Astrocyte (in vitro differentiated cells and primary cell): ENCODE measurements at regions not wholly inside any gene's neighbourhood (a gene's known extent, or its start where the extent isn't known, plus 50 kb on each side); places are given as distances from the start of the nearest gene placed in this dataset.

Experiments used
- DNase-seq: peaks from one replicate; pipeline ENCODE4 v3.0.0-alpha.2; 2010; ENCODE audit warnings: low read depth
- FAIRE-seq: peaks from 2 replicates; lab custom pipeline; 2011; peaks lifted over from hg19 to GRCh38; lab: Jason Lieb, UNC
- H2AFZ ChIP-seq: 2 replicates; pipeline ENCODE4 v1.6.0; 2012; ENCODE audit warnings: low read depth, low read length, inconsistent platforms
- H3K27ac ChIP-seq: 2 replicates; pipeline ENCODE4 v1.5.1; 2011; ENCODE audit warnings: low read depth, low read length, inconsistent platforms
- H3K27me3 ChIP-seq: 2 replicates; pipeline ENCODE4 v1.6.0; 2011; ENCODE audit warnings: low read length, inconsistent platforms; ENCODE audit not compliant: insufficient read depth
- H3K36me3 ChIP-seq: 2 replicates; pipeline ENCODE4 v1.5.1; 2011; ENCODE audit warnings: low read length, inconsistent platforms; ENCODE audit not compliant: insufficient read depth
- H3K4me1 ChIP-seq: 2 replicates; pipeline ENCODE4 v1.5.1; 2011; ENCODE audit warnings: low read length, inconsistent platforms; ENCODE audit not compliant: insufficient read depth
- H3K4me2 ChIP-seq: 2 replicates; pipeline ENCODE4 v1.6.0; 2012; ENCODE audit warnings: low read length, inconsistent platforms
- H3K4me3 ChIP-seq: 2 replicates; pipeline ENCODE4 v1.5.1; 2011; ENCODE audit warnings: low read depth, mild to moderate bottlenecking, low read length, inconsistent platforms; ENCODE audit not compliant: insufficient read depth
- H3K79me2 ChIP-seq: 2 replicates; pipeline ENCODE4 v1.6.0; 2012; ENCODE audit warnings: mild to moderate bottlenecking, low read length, inconsistent platforms; ENCODE audit not compliant: insufficient read depth
- H3K9ac ChIP-seq: 2 replicates; pipeline ENCODE4 v1.6.0; 2012; ENCODE audit warnings: mild to moderate bottlenecking, low read length, inconsistent platforms
- H3K9me3 ChIP-seq: 2 replicates; pipeline ENCODE4 v1.5.1; 2012; ENCODE audit warnings: low read depth, mild to moderate bottlenecking, low read length, inconsistent platforms; ENCODE audit not compliant: insufficient read depth
- H4K20me1 ChIP-seq: 2 replicates; pipeline ENCODE4 v1.6.0; 2012; ENCODE audit warnings: low read length, inconsistent platforms; ENCODE audit not compliant: insufficient read depth
- H3K27ac Mint-ChIP-seq: one replicate; pipeline ENCODE4 v1.8.0; 2021; ENCODE audit warnings: mild to moderate bottlenecking, mixed read lengths; ENCODE audit not compliant: unreplicated experiment
- H3K27me3 Mint-ChIP-seq: one replicate; pipeline ENCODE4 v1.8.0; 2021; ENCODE audit warnings: low read depth, mixed read lengths; ENCODE audit not compliant: unreplicated experiment
- H3K36me3 Mint-ChIP-seq: one replicate; pipeline ENCODE4 v1.8.0; 2021; ENCODE audit warnings: low read depth, mixed read lengths; ENCODE audit not compliant: unreplicated experiment
- H3K4me1 Mint-ChIP-seq: one replicate; pipeline ENCODE4 v1.8.0; 2021; ENCODE audit warnings: low read depth, mixed read lengths; ENCODE audit not compliant: unreplicated experiment
- H3K4me3 Mint-ChIP-seq: one replicate; pipeline ENCODE4 v1.8.0; 2021; ENCODE audit warnings: mild to moderate bottlenecking, moderate library complexity, mixed read lengths; ENCODE audit not compliant: unreplicated experiment
- H3K9me3 Mint-ChIP-seq: one replicate; pipeline ENCODE4 v1.8.0; 2021; ENCODE audit warnings: mild to moderate bottlenecking, mixed read lengths; ENCODE audit not compliant: unreplicated experiment
- CTCF ChIP-seq: IDR thresholded peaks from 2 replicates; pipeline ENCODE4 v1.5.1; 2011; ENCODE audit warnings: low read depth, mild to moderate bottlenecking, inconsistent platforms, low read length, moderate library complexity; ENCODE audit not compliant: insufficient read depth
- EZH2 ChIP-seq: IDR thresholded peaks from 2 replicates; pipeline ENCODE4 v1.6.1; 2012; ENCODE audit warnings: mild to moderate bottlenecking, low read length, inconsistent platforms; ENCODE audit not compliant: insufficient read depth

DNA sequence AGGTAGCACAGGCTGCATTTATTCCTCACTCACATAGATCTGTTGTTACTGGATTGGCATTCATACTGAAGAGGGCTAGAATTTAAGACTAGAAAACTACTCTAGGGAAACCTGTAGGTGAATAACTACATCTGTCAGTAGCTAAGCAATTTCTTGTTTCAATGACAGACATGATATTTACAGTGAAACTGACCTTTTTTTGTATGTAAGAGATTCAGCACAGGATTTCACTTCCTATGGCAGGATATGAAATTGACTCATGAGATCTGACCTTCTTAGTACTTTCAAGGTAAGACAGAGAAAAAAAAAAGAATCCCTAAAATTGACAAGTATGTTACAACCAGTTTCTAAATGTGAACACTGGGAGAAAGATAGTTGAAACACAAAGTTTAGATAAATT, 189.8 kb upstream of the SLC16A7 start:
- FAIRE-seq, result no peak
- H3K9me3 ChIP-seq, result no peaks in the 10 kb centered on the region
- Mint-ChIP-seq H3K4me1 (peaks cover 1% of the 10 kb centered on the region), H3K9me3 (no peaks in the 10 kb centered on the region), H3K27ac (no peak overlapping the region), H3K36me3 (no peaks in the 10 kb centered on the region), H3K27me3 (no peaks in the 10 kb centered on the region), H3K4me3 (no peak overlapping the region)
- no peak for TF ChIP-seq EZH2
- no peak for TF ChIP-seq CTCF
- H2AFZ ChIP-seq, result no peak overlapping the region
- no peak overlapping the region for H3K4me2 ChIP-seq
- H4K20me1 ChIP-seq, result no peaks in the 10 kb centered on the region
- H3K27me3 ChIP-seq, result no peaks in the 10 kb centered on the region
- H3K4me1 ChIP-seq, result no peaks in the 10 kb centered on the region
- no peaks in the 10 kb centered on the region for H3K36me3 ChIP-seq
- no peak overlapping the region for H3K4me3 ChIP-seq
- no peak for DNase-seq
- H3K9ac ChIP-seq, result no peak overlapping the region
- no peaks in the 10 kb centered on the region for H3K79me2 ChIP-seq
- no peak overlapping the region for H3K27ac ChIP-seq

- H3K27me3 ChIP-seq, result no peaks in the 10 kb centered on the region
- no peak overlapping the region for H3K9ac ChIP-seq
- no peak for FAIRE-seq
- no peak overlapping the region for H3K4me3 ChIP-seq
- H3K9me3 ChIP-seq, result no peaks in the 10 kb centered on the region
- no peak for DNase-seq
- no peak overlapping the region for H3K4me2 ChIP-seq
- H3K36me3 ChIP-seq, result no peaks in the 10 kb centered on the region
- Mint-ChIP-seq H3K9me3 (no peaks in the 10 kb centered on the region), H3K4me3 (no peak overlapping the region), H3K4me1 (peaks cover 1% of the 10 kb centered on the region), H3K36me3 (no peaks in the 10 kb centered on the region), H3K27me3 (no peaks in the 10 kb centered on the region), H3K27ac (no peak overlapping the region)
- no peak overlapping the region for H3K27ac ChIP-seq
- H4K20me1 ChIP-seq, result no peaks in the 10 kb centered on the region
- H3K4me1 ChIP-seq, result no peaks in the 10 kb centered on the region
- TF ChIP-seq CTCF, result no peak
- TF ChIP-seq EZH2, result no peak
- H3K79me2 ChIP-seq, result no peaks in the 10 kb centered on the region
- H2AFZ ChIP-seq, result no peak overlapping the region
Measured at GRCh38 chr12:59404109-59404650, 191.6 kb upstream of the SLC16A7 start.

DNA sequence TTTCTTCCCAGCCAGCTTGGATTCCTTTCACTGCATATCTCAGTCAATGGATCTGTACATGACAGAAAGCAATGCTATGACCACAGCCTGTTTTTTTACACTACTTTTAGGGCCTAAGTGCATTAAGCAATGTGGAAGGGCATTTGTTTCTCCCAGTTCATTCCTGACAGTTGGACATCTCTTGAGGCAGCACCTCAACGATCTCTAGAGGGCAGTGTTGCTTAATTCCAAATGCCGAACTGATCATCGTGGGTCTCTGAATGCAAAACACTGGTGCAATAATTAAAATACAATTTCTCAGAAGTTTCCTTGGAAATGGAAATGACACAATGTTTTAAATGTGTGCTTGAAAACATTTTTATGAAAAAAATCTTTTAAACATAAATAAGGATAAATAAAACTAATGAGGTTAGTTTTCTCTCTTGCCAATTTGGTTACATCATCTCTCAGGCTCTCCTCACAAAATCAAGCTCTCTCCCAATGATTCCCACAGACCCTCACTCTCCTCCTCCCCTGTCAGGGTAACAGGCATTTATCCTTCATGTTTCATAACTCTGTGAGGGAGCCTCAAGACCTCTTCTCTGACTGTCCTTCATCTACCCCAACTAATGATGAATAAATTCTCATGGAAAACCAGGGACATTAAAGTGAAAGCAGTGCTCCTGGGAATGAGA, 192.4 kb upstream of the SLC16A7 start:
- peak; percentile 90 for TF ChIP-seq CTCF
- no peak for TF ChIP-seq EZH2
- Histone ChIP-seq H3K9ac (no peak overlapping the region), H3K36me3 (no peaks in the 10 kb centered on the region), H3K27ac (no peak overlapping the region), H4K20me1 (no peaks in the 10 kb centered on the region), H3K4me2 (peak overlapping the region; percentile 69), H3K9me3 (no peaks in the 10 kb centered on the region), H3K4me1 (no peaks in the 10 kb centered on the region), H3K27me3 (no peaks in the 10 kb centered on the region), H3K4me3 (no peak overlapping the region), H3K79me2 (no peaks in the 10 kb centered on the region), H2AFZ (peak overlapping the region; percentile 60)
- FAIRE-seq (no peak), DNase-seq (peak; percentile 31)
- H3K9me3 Mint-ChIP-seq, result no peaks in the 10 kb centered on the region
- H3K4me3 Mint-ChIP-seq, result no peak overlapping the region
- no peaks in the 10 kb centered on the region for H3K36me3 Mint-ChIP-seq
- H3K4me1 Mint-ChIP-seq, result peaks cover 1% of the 10 kb centered on the region
- H3K27me3 Mint-ChIP-seq, result no peaks in the 10 kb centered on the region
- peak overlapping the region; percentile 9 for H3K27ac Mint-ChIP-seq
